PFSK-1 (cell line): ENCODE measurements at regions not wholly inside any gene's neighbourhood (a gene's known extent, or its start where the extent isn't known, plus 50 kb on each side); places are given as distances from the start of the nearest gene placed in this dataset.

Experiments used
- FOXP2 ChIP-seq: optimal IDR thresholded peaks from 2 replicates; pipeline ENCODE3; 2011; ENCODE audit warnings: borderline replicate concordance, control low read depth, inconsistent platforms; ENCODE audit not compliant: insufficient read depth; ENCODE audit errors: extremely low read length, extremely low read depth
- POLR2AphosphoS5 ChIP-seq: IDR thresholded peaks from 2 replicates; pipeline ENCODE4 v1.6.1; 2012; ENCODE audit warnings: low read depth, mild to moderate bottlenecking, control low read depth, low read length, moderate library complexity
- REST ChIP-seq, 2 experiments: IDR thresholded peaks; 2 replicates each; pipeline versions ENCODE4 v1.6.1 to v1.8.0; 2011 to 2012; ENCODE audit warnings: low read depth in 2 of 2, low read length in 2 of 2, control low read depth in 1 of 2, inconsistent platforms in 1 of 2, mild to moderate bottlenecking in 1 of 2, moderate library complexity in 1 of 2; ENCODE audit not compliant: insufficient read depth in 1 of 2
- SIN3A ChIP-seq: IDR thresholded peaks from 2 replicates; pipeline ENCODE4 v1.6.1; 2012; ENCODE audit warnings: mild to moderate bottlenecking, low read length, moderate library complexity, borderline replicate concordance; ENCODE audit not compliant: insufficient read depth
- TAF1 ChIP-seq: IDR thresholded peaks from 2 replicates; pipeline ENCODE4 v1.6.1; 2012; ENCODE audit warnings: low read length, control low read depth, borderline replicate concordance; ENCODE audit not compliant: insufficient read depth

GRCh38 chr2:225764346-225764745, 364.8 kb downstream of the NYAP2 start:
- TF ChIP-seq TAF1, result no peak
- no peak for TF ChIP-seq REST (IDR thresholded peaks at IDR 0.05; ENCODE audit: insufficient read depth in 1 of 2, low read depth in 2 of 2, low read length in 2 of 2)
- no peak for TF ChIP-seq FOXP2
- TF ChIP-seq POLR2AphosphoS5, result no peak
- no peak for TF ChIP-seq SIN3A

GRCh38 chr2:225763711-225764110, 364.2 kb downstream of the NYAP2 start:
- TF ChIP-seq POLR2AphosphoS5 (no peak), TAF1 (no peak), FOXP2 (no peak), REST (IDR thresholded peaks at IDR 0.05; ENCODE audit: insufficient read depth in 1 of 2, low read depth in 2 of 2, low read length in 2 of 2) (no peak), SIN3A (no peak)

- TF ChIP-seq REST (IDR thresholded peaks at IDR 0.05; ENCODE audit: insufficient read depth in 1 of 2, low read depth in 2 of 2, low read length in 2 of 2), result no peak
- TF ChIP-seq FOXP2, result no peak
- TF ChIP-seq POLR2AphosphoS5, result no peak
- TF ChIP-seq TAF1, result no peak
- TF ChIP-seq SIN3A, result no peak
Observed at GRCh38 chr2:225761396-225761795, 361.9 kb downstream of the NYAP2 start.

GRCh38 chr2:225757248-225757647, 357.7 kb downstream of the NYAP2 start:
- TF ChIP-seq REST (IDR thresholded peaks at IDR 0.05; ENCODE audit: insufficient read depth in 1 of 2, low read depth in 2 of 2, low read length in 2 of 2) (no peak), TAF1 (no peak), FOXP2 (no peak), POLR2AphosphoS5 (no peak), SIN3A (no peak)

GRCh38 chr2:225756198-225756597, 356.7 kb downstream of the NYAP2 start:
- no peak for TF ChIP-seq SIN3A
- TF ChIP-seq FOXP2, result no peak
- no peak for TF ChIP-seq POLR2AphosphoS5
- no peak for TF ChIP-seq TAF1
- TF ChIP-seq REST (IDR thresholded peaks at IDR 0.05; ENCODE audit: insufficient read depth in 1 of 2, low read depth in 2 of 2, low read length in 2 of 2), result no peak
